Keratinocyte (primary cell): ENCODE measurements at regions not wholly inside any gene's neighbourhood (a gene's known extent, or its start where the extent isn't known, plus 50 kb on each side); places are given as distances from the start of the nearest gene placed in this dataset.

ENCODE experiments used
- DNase-seq: peaks from one replicate; pipeline ENCODE4 v3.0.0-alpha.2; 2011; ENCODE audit warnings: low read depth, missing footprints, low spot score
- FAIRE-seq: peaks from 2 replicates; lab custom pipeline; 2011; peaks lifted over from hg19 to GRCh38; lab: Jason Lieb, UNC
- H2AFZ ChIP-seq: 2 replicates; pipeline ENCODE4 v1.6.0; 2012; ENCODE audit warnings: low read length, control low read depth, inconsistent platforms; ENCODE audit not compliant: control insufficient read depth
- H3K27ac ChIP-seq: 2 replicates; pipeline ENCODE4 v1.5.1; 2011; ENCODE audit warnings: low read length; ENCODE audit not compliant: control insufficient read depth, insufficient read depth
- H3K27me3 ChIP-seq: 3 replicates; pipeline ENCODE4 v1.6.0; 2011; ENCODE audit warnings: low read length; ENCODE audit not compliant: control insufficient read depth, insufficient read depth; ENCODE audit errors: extremely low read depth
- H3K36me3 ChIP-seq, 2 experiments: 2 replicates in 1 of 2; 3 replicates in 1 of 2; pipeline ENCODE4 v1.5.1; 2011; ENCODE audit warnings: low read length in 2 of 2, mild to moderate bottlenecking in 1 of 2; ENCODE audit not compliant: control insufficient read depth in 2 of 2, insufficient read depth in 2 of 2; ENCODE audit errors: extremely low read depth in 1 of 2
- H3K4me1 ChIP-seq: 3 replicates; pipeline ENCODE4 v1.5.1; 2011; ENCODE audit warnings: low read length; ENCODE audit not compliant: control insufficient read depth, insufficient read depth; ENCODE audit errors: extremely low read depth
- H3K4me2 ChIP-seq: 3 replicates; pipeline ENCODE4 v1.6.0; 2011; ENCODE audit warnings: low read depth, low read length; ENCODE audit not compliant: control insufficient read depth, insufficient read depth; ENCODE audit errors: extremely low read depth
- H3K4me3 ChIP-seq, 3 experiments: fragments of 200-600 bp in 1 of 3; sonication (generic) in 1 of 3; 2 replicates in 2 of 3; 3 replicates in 1 of 3; pipeline ENCODE4 v1.5.1; 2011 to 2016; ENCODE audit warnings: low read length in 3 of 3, mild to moderate bottlenecking in 3 of 3, control low read depth in 2 of 3, inconsistent platforms in 1 of 3, low read depth in 1 of 3, mixed read lengths in 1 of 3, mixed run types in 1 of 3, moderate library complexity in 1 of 3; ENCODE audit not compliant: control insufficient read depth in 2 of 3, insufficient read depth in 2 of 3; ENCODE audit errors: extremely low read depth in 1 of 3
- H3K79me2 ChIP-seq: 2 replicates; pipeline ENCODE4 v1.6.0; 2012; ENCODE audit warnings: low read length; ENCODE audit not compliant: control insufficient read depth, insufficient read depth
- H3K9ac ChIP-seq: 3 replicates; pipeline ENCODE4 v1.6.0; 2011; ENCODE audit warnings: low read length; ENCODE audit not compliant: control insufficient read depth, insufficient read depth; ENCODE audit errors: extremely low read depth
- H3K9me1 ChIP-seq: 3 replicates; pipeline ENCODE4 v1.6.0; 2011; ENCODE audit warnings: low read length; ENCODE audit not compliant: control insufficient read depth, insufficient read depth; ENCODE audit errors: extremely low read depth
- H3K9me3 ChIP-seq: 2 replicates; pipeline ENCODE4 v1.5.1; 2012; ENCODE audit warnings: low read depth, low read length; ENCODE audit not compliant: control insufficient read depth
- H4K20me1 ChIP-seq: 3 replicates; pipeline ENCODE4 v1.6.0; 2011; ENCODE audit warnings: low read length; ENCODE audit not compliant: control insufficient read depth, insufficient read depth; ENCODE audit errors: extremely low read depth
- CTCF ChIP-seq, 3 experiments: IDR thresholded peaks in 1 of 3; conservative IDR thresholded peaks in 1 of 3; optimal IDR thresholded peaks in 1 of 3; 2 replicates in 2 of 3; 3 replicates in 1 of 3; pipeline versions ENCODE3 to v1.5.1; 2011; ENCODE audit warnings: low read length in 3 of 3, mild to moderate bottlenecking in 3 of 3, moderate library complexity in 2 of 3, control low read depth in 1 of 3, inconsistent platforms in 1 of 3; ENCODE audit not compliant: insufficient read depth in 2 of 3; ENCODE audit errors: extremely low read depth in 1 of 3
- EZH2 ChIP-seq: IDR thresholded peaks from one replicate; pipeline ENCODE4 v1.6.1; 2012; ENCODE audit warnings: inconsistent platforms, mild to moderate bottlenecking, low read length, moderate library complexity
- dilution Hi-C: fragments of 300-500 bp; cut with MboI; formaldehyde crosslinking; loops from one replicate; pipeline ENCODE4 v1.7.0; 2020; ENCODE audit warnings: low sequenced_read_pairs; ENCODE audit not compliant: extremely low pct_ligation_motif_present

GRCh38 chr11:90558328-90558865, 335.5 kb upstream of the CHORDC1 start:
- H3K79me2 ChIP-seq: no peaks in the 10 kb centered on the region
- no peaks in the 10 kb centered on the region for H3K36me3 ChIP-seq
- no peaks in the 10 kb centered on the region for H3K4me1 ChIP-seq
- H3K9ac ChIP-seq: no peak overlapping the region
- H3K27me3 ChIP-seq: no peaks in the 10 kb centered on the region
- DNase-seq (no peak), FAIRE-seq (no peak)
- H2AFZ ChIP-seq: no peak overlapping the region
- H3K4me3 ChIP-seq: no peak overlapping the region
- H3K9me3 ChIP-seq: no peaks in the 10 kb centered on the region
- no peak for TF ChIP-seq EZH2
- TF ChIP-seq CTCF (optimal IDR thresholded peaks at IDR 0.05 in 1 of 3, IDR thresholded peaks at IDR 0.05 in 1 of 3, conservative IDR thresholded peaks at IDR 0.05 in 1 of 3; ENCODE audit: extremely low read depth in 1 of 3, insufficient read depth in 2 of 3, low read length in 3 of 3): no peak
- no peaks in the 10 kb centered on the region for H3K9me1 ChIP-seq
- no peak overlapping the region for H3K4me2 ChIP-seq
- dilution Hi-C loops: no loop called here
- no peaks in the 10 kb centered on the region for H4K20me1 ChIP-seq
- no peak overlapping the region for H3K27ac ChIP-seq

- FAIRE-seq: peak; percentile 89
These were observed 333.8 kb upstream of the CHORDC1 start for GRCh38 chr11:90556606-90557005.

More at GRCh38 chr11:90556606-90557005, 333.8 kb upstream of the CHORDC1 start:
- H3K9me1 ChIP-seq: no peaks in the 10 kb centered on the region
- no peak for DNase-seq
- no peak overlapping the region for H2AFZ ChIP-seq
- TF ChIP-seq EZH2 (no peak), CTCF (optimal IDR thresholded peaks at IDR 0.05 in 1 of 3, IDR thresholded peaks at IDR 0.05 in 1 of 3, conservative IDR thresholded peaks at IDR 0.05 in 1 of 3; ENCODE audit: extremely low read depth in 1 of 3, insufficient read depth in 2 of 3, low read length in 3 of 3) (no peak)
- H3K27ac ChIP-seq: no peak overlapping the region
- dilution Hi-C loops: no loop called here
- no peaks in the 10 kb centered on the region for H3K36me3 ChIP-seq
- H3K79me2 ChIP-seq: no peaks in the 10 kb centered on the region
- H3K9me3 ChIP-seq: no peaks in the 10 kb centered on the region
- peak overlapping the region; percentile 3 for H3K4me2 ChIP-seq
- no peak overlapping the region for H3K9ac ChIP-seq
- no peaks in the 10 kb centered on the region for H3K4me1 ChIP-seq
- no peaks in the 10 kb centered on the region for H4K20me1 ChIP-seq
- no peak overlapping the region for H3K4me3 ChIP-seq
- H3K27me3 ChIP-seq: no peaks in the 10 kb centered on the region
